ENCODE measurements at regions not wholly inside any gene's neighbourhood (a gene's known extent, or its start where the extent isn't known, plus 50 kb on each side); places are given as distances from the start of the nearest gene placed in this dataset.

- Histone ChIP-seq H3K27me3 (ENCODE audit: control insufficient read depth in 2 of 2, insufficient read depth in 2 of 2, low read length in 2 of 2) (no peaks in the 10 kb centered on the region), H3K4me3 (replicated peaks in 1 of 3; ENCODE audit: insufficient read depth in 1 of 3, low read depth in 1 of 3, low read length in 3 of 3) (no peak overlapping the region), H3K27ac (ENCODE audit: insufficient read depth, low read depth, low read length) (no peak overlapping the region), H3K4me2 (ENCODE audit: insufficient read depth, low read length) (no peak overlapping the region), H3K4me1 (ENCODE audit: control insufficient read depth, extremely low read depth, insufficient read depth, low read length) (no peaks in the 10 kb centered on the region), H4K20me1 (replicated peaks; ENCODE audit: control insufficient read depth, extremely low read depth, insufficient read depth, low read length) (no peaks in the 10 kb centered on the region), H3K9me1 (replicated peaks; ENCODE audit: control insufficient read depth, extremely low read depth, insufficient read depth, low read length) (no peaks in the 10 kb centered on the region), H3K9me3 (replicated peaks; ENCODE audit: control insufficient read depth, insufficient read depth, low read length) (no peaks in the 10 kb centered on the region), H3K9ac (replicated peaks; ENCODE audit: extremely low read depth, insufficient read depth, low read length) (no peak overlapping the region), H3K79me2 (ENCODE audit: control insufficient read depth, insufficient read depth, low read length) (no peaks in the 10 kb centered on the region), H2AFZ (ENCODE audit: low read depth, low read length) (no peak overlapping the region), H3K36me3 (ENCODE audit: control insufficient read depth in 2 of 2, extremely low read depth in 1 of 2, insufficient read depth in 2 of 2, low read length in 2 of 2) (no peaks in the 10 kb centered on the region)
- CTCF ChIA-PET: interaction anchor here (1.5 kb wide), 1 partner anchor 8 kb away, joined by 4 read pairs; no protein-coding TSS in a partner anchor
- dilution Hi-C loops (cut with MboI; ENCODE audit: extremely low pct_ligation_motif_present, low sequenced_read_pairs): no loop called here
- no peak for TF ChIP-seq JUN (IDR thresholded peaks at IDR 0.05; ENCODE audit: borderline replicate concordance, insufficient read depth, insufficient read length, low read depth)
- TF ChIP-seq MYC (IDR thresholded peaks at IDR 0.05; ENCODE audit: low read depth, low read length): no peak
- TF ChIP-seq POLR2A (IDR thresholded peaks at IDR 0.05; ENCODE audit: low read depth, low read length): no peak
- no peak for TF ChIP-seq CTCF (IDR thresholded peaks at IDR 0.05; ENCODE audit: extremely low read depth in 1 of 2, insufficient read depth in 1 of 2, low read depth in 1 of 2, low read length in 2 of 2)
- intact Hi-C loops (cut with micrococcal nuclease): no loop called here
- no TSS peak for BruUV-seq (replicated peaks)
- no peak for FAIRE-seq
- DNase-seq (ENCODE audit: low read depth, low spot score): no peak
- POLR2A ChIA-PET: no interaction called here
Measured at GRCh38 chr10:125419146-125419545, 258.8 kb upstream of the CTBP2 start.

DNA sequence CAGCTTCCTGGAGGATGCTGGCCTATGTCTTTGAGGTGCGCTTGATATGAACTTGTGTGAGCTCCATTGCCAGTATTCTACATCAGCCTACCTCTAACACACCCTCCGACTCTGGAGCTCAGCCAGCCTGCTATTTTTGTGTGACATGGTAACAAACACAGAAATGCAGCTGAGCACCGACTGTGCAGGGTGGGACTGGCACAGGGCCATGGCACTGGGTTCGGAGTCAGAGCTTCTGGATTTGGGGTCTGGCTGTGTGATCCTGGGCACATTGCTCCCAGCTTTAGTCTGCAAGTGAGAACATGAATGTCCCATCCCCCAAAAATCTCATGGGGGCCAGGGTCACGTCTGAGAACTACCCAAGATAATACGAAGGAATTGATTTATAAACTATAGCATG lies 257.2 kb upstream of the CTBP2 start:
- no peak overlapping the region for H3K4me3 ChIP-seq (replicated peaks in 1 of 3; ENCODE audit: insufficient read depth in 1 of 3, low read depth in 1 of 3, low read length in 3 of 3)
- H3K36me3 ChIP-seq (ENCODE audit: control insufficient read depth in 2 of 2, extremely low read depth in 1 of 2, insufficient read depth in 2 of 2, low read length in 2 of 2): no peaks in the 10 kb centered on the region
- no peaks in the 10 kb centered on the region for H3K9me3 ChIP-seq (replicated peaks; ENCODE audit: control insufficient read depth, insufficient read depth, low read length)
- H3K27ac ChIP-seq (ENCODE audit: insufficient read depth, low read depth, low read length): no peak overlapping the region
- intact Hi-C loops (cut with micrococcal nuclease) (no loop called here), dilution Hi-C loops (cut with MboI; ENCODE audit: extremely low pct_ligation_motif_present, low sequenced_read_pairs) (no loop called here)
- no peaks in the 10 kb centered on the region for H3K79me2 ChIP-seq (ENCODE audit: control insufficient read depth, insufficient read depth, low read length)
- FAIRE-seq (no peak), DNase-seq (ENCODE audit: low read depth, low spot score) (no peak)
- no peak overlapping the region for H3K4me2 ChIP-seq (ENCODE audit: insufficient read depth, low read length)
- no peak for TF ChIP-seq EZH2 (IDR thresholded peaks at IDR 0.05; ENCODE audit: borderline replicate concordance, low read depth, low read length, severe bottlenecking)
- no peak for TF ChIP-seq MAX (IDR thresholded peaks at IDR 0.05; ENCODE audit: insufficient read depth, insufficient read length)
- no peak for TF ChIP-seq CTCF (IDR thresholded peaks at IDR 0.05; ENCODE audit: extremely low read depth in 1 of 2, insufficient read depth in 1 of 2, low read depth in 1 of 2, low read length in 2 of 2)
- TF ChIP-seq JUN (IDR thresholded peaks at IDR 0.05; ENCODE audit: borderline replicate concordance, insufficient read depth, insufficient read length, low read depth): no peak
- TF ChIP-seq POLR2A (IDR thresholded peaks at IDR 0.05; ENCODE audit: low read depth, low read length): no peak
- H2AFZ ChIP-seq (ENCODE audit: low read depth, low read length): no peak overlapping the region
- peaks cover 5% of the 10 kb centered on the region for H3K4me1 ChIP-seq (ENCODE audit: control insufficient read depth, extremely low read depth, insufficient read depth, low read length)
- BruUV-seq (replicated peaks): no TSS peak
- POLR2A ChIA-PET: no interaction called here
- CTCF ChIA-PET: interaction anchor here (1.4 kb wide), 1 partner anchor 54 kb away, joined by 3 read pairs; no protein-coding TSS in a partner anchor
- no peak overlapping the region for H3K9ac ChIP-seq (replicated peaks; ENCODE audit: extremely low read depth, insufficient read depth, low read length)
- H4K20me1 ChIP-seq (replicated peaks; ENCODE audit: control insufficient read depth, extremely low read depth, insufficient read depth, low read length): no peaks in the 10 kb centered on the region
- H3K27me3 ChIP-seq (ENCODE audit: control insufficient read depth in 2 of 2, insufficient read depth in 2 of 2, low read length in 2 of 2): no peaks in the 10 kb centered on the region
- H3K9me1 ChIP-seq (replicated peaks; ENCODE audit: control insufficient read depth, extremely low read depth, insufficient read depth, low read length): no peaks in the 10 kb centered on the region
